Lung (tissue), 11 donors: ENCODE measurements at regions not wholly inside any gene's neighbourhood (a gene's known extent, or its start where the extent isn't known, plus 50 kb on each side); places are given as distances from the start of the nearest gene placed in this dataset.
A peak's percentile ranks its signal among the peaks of the same experiment; 100 is the strongest.

Experiments used
- ATAC-seq: fragments of 200-7000 bp; cut with Tn5 transposase; one replicate; pipeline ENCODE4 v1.9.1; 2020; ENCODE audit warnings: moderate number of reproducible peaks; ENCODE audit not compliant: insufficient read depth, low FRiP score
- DNase-seq, 3 donors: peaks; one replicate each; pipeline ENCODE4 v3.0.0-alpha.2; 2013 to 2017
- H3K27ac ChIP-seq, 2 donors: one replicate each; pipeline ENCODE4 v1.5.1; 2013; ENCODE audit warnings: mild to moderate bottlenecking in 2 of 2, moderate library complexity in 2 of 2, control low read depth in 1 of 2, inconsistent platforms in 1 of 2, low read depth in 1 of 2, low read length in 1 of 2
- H3K27me3 ChIP-seq, 3 donors: one replicate each; pipeline ENCODE4 v1.5.1; 2013; ENCODE audit warnings: low read length in 2 of 3; ENCODE audit not compliant: control insufficient read depth in 3 of 3, insufficient read depth in 3 of 3
- H3K36me3 ChIP-seq, 4 donors: one replicate each; pipeline ENCODE4 v1.5.1; 2013; ENCODE audit warnings: low read length in 4 of 4, mild to moderate bottlenecking in 1 of 4, moderate library complexity in 1 of 4; ENCODE audit not compliant: control insufficient read depth in 4 of 4, insufficient read depth in 4 of 4
- H3K4me1 ChIP-seq, 5 donors: one replicate each; pipeline ENCODE4 v1.5.1; 2013; ENCODE audit warnings: low read length in 5 of 5, mild to moderate bottlenecking in 2 of 5, moderate library complexity in 1 of 5; ENCODE audit not compliant: control insufficient read depth in 5 of 5, insufficient read depth in 5 of 5
- H3K4me3 ChIP-seq: one replicate; pipeline ENCODE4 v1.5.1; 2013; ENCODE audit warnings: mild to moderate bottlenecking, control low read depth, moderate library complexity
- H3K9ac ChIP-seq, 2 donors: one replicate each; pipeline ENCODE4 v1.5.1; 2013; ENCODE audit warnings: low read length in 2 of 2, control low read depth in 1 of 2; ENCODE audit not compliant: insufficient read depth in 1 of 2
- H3K9me3 ChIP-seq, 4 donors: one replicate each; pipeline ENCODE4 v1.5.1; 2013; ENCODE audit warnings: low read length in 3 of 4, mild to moderate bottlenecking in 1 of 4, moderate library complexity in 1 of 4; ENCODE audit not compliant: control insufficient read depth in 4 of 4, insufficient read depth in 3 of 4
- CTCF ChIP-seq: IDR thresholded peaks from 2 replicates; pipeline ENCODE4 v1.5.1; 2012; ENCODE audit warnings: mild to moderate bottlenecking; ENCODE audit errors: control extremely low read depth, extremely low read depth
- WGBS, 2 donors: extraction: QIAGEN DNeasy Blood & Tissue Kit; methylation state at CpG; one replicate each; pipeline ENCODE4 v1.1.7; 2013; 5-methylcytosine and 5-hydroxymethylcytosine counted together
- donor health status: control.
- donor health status: control.
- donor health status: Bipolar disorder and iron deficiency.
- donor health status: healthy.
- donor health status: DM: yes; HTN: yes; CAD: no.

GRCh38 chr20:55488593-55488992 lies 516.7 kb downstream of the CBLN4 start:
- no peaks in the 10 kb centered on the region for H3K27me3 ChIP-seq
- DNase-seq, result no peak
- H3K27ac ChIP-seq, result no peak overlapping the region
- H3K9me3 ChIP-seq, result peaks cover 0 to 2% (median 0%) of the 10 kb centered on the region in 4 donors
- H3K9ac ChIP-seq, result no peak overlapping the region
- ATAC-seq, result no peak
- H3K4me3 ChIP-seq, result no peak overlapping the region
- no peaks in the 10 kb centered on the region for H3K4me1 ChIP-seq
- 88 to 91% methylated on average over 1 of the region's 1 CpG for WGBS, 2 donors
- no peak for TF ChIP-seq CTCF
- no peaks in the 10 kb centered on the region for H3K36me3 ChIP-seq

- no peak overlapping the region for H3K27ac ChIP-seq
- no peak for TF ChIP-seq CTCF
- WGBS, 2 donors, result 51 to 79% methylated on average over 2 of the region's 2 CpGs
- DNase-seq, result peak in 2 of 3 donors; percentile 28 to 37
- H3K4me3 ChIP-seq, result no peak overlapping the region
- ATAC-seq, result no peak
- H3K36me3 ChIP-seq, result no peaks in the 10 kb centered on the region
- no peaks in the 10 kb centered on the region for H3K27me3 ChIP-seq
- H3K9ac ChIP-seq, result no peak overlapping the region
- no peaks in the 10 kb centered on the region for H3K4me1 ChIP-seq
- H3K9me3 ChIP-seq, result no peaks in the 10 kb centered on the region
Measured at GRCh38 chr20:55478724-55479450, 526.4 kb downstream of the CBLN4 start.

GRCh38 chr20:55472704-55473103 lies 532.6 kb downstream of the CBLN4 start:
- 71 to 75% methylated on average over 4 of the region's 4 CpGs for WGBS, 2 donors
- Histone ChIP-seq H3K9me3 (no peaks in the 10 kb centered on the region), H3K27ac (no peak overlapping the region), H3K9ac (no peak overlapping the region), H3K4me3 (no peak overlapping the region), H3K27me3 (no peaks in the 10 kb centered on the region), H3K4me1 (no peaks in the 10 kb centered on the region), H3K36me3 (no peaks in the 10 kb centered on the region)
- no peak for DNase-seq
- ATAC-seq, result no peak
- TF ChIP-seq CTCF, result no peak
